DND-41 (cell line): ENCODE measurements at regions not wholly inside any gene's neighbourhood (a gene's known extent, or its start where the extent isn't known, plus 50 kb on each side); places are given as distances from the start of the nearest gene placed in this dataset.

ENCODE experiments used
- ATAC-seq: fragments of 200-7000 bp; cut with Tn5 transposase; 3 replicates; pipeline ENCODE4 v1.9.1; 2021; ENCODE audit warnings: low read depth; ENCODE audit not compliant: insufficient read depth
- DNase-seq: peaks from one replicate; pipeline ENCODE4 v3.0.0-alpha.2; 2020
- H2AFZ ChIP-seq: 2 replicates; pipeline ENCODE4 v1.6.0; 2012; ENCODE audit warnings: low read depth, low read length
- H3K27ac ChIP-seq: 2 replicates; pipeline ENCODE4 v1.5.1; 2012; ENCODE audit warnings: low read length, inconsistent platforms
- H3K27me3 ChIP-seq: fragments of 200-600 bp; sonication (generic); 2 replicates; pipeline ENCODE4 v1.6.0; 2012; ENCODE audit warnings: low read length, mild to moderate bottlenecking, inconsistent platforms; ENCODE audit not compliant: insufficient read depth, poor library complexity
- H3K36me3 ChIP-seq: 2 replicates; pipeline ENCODE4 v1.5.1; 2012; ENCODE audit warnings: low read length, inconsistent platforms; ENCODE audit not compliant: insufficient read depth
- H3K4me1 ChIP-seq: 2 replicates; pipeline ENCODE4 v1.5.1; 2012; ENCODE audit warnings: mild to moderate bottlenecking, low read length; ENCODE audit not compliant: insufficient read depth
- H3K4me2 ChIP-seq: 2 replicates; pipeline ENCODE4 v1.6.0; 2012; ENCODE audit warnings: mild to moderate bottlenecking, moderate library complexity, low read length, inconsistent platforms; ENCODE audit not compliant: insufficient read depth
- H3K4me3 ChIP-seq, 2 experiments: fragments of 200-600 bp in 1 of 2; shearing (Covaris generic) in 1 of 2; 2 replicates each; pipeline ENCODE4 v1.5.1; 2012 to 2016; ENCODE audit warnings: inconsistent platforms in 2 of 2, low read length in 2 of 2, mild to moderate bottlenecking in 2 of 2, low read depth in 1 of 2, moderate library complexity in 1 of 2
- H3K79me2 ChIP-seq: 2 replicates; pipeline ENCODE4 v1.6.0; 2012; ENCODE audit warnings: low read length, inconsistent platforms; ENCODE audit not compliant: insufficient read depth
- H3K9ac ChIP-seq: 2 replicates; pipeline ENCODE4 v1.6.0; 2012; ENCODE audit warnings: low read depth, mild to moderate bottlenecking, inconsistent platforms, low read length, moderate library complexity
- H3K9me3 ChIP-seq: 2 replicates; pipeline ENCODE4 v1.5.1; 2012; ENCODE audit warnings: low read length, moderate library complexity, mild to moderate bottlenecking, inconsistent platforms; ENCODE audit not compliant: insufficient read depth, severe bottlenecking
- H4K20me1 ChIP-seq: 2 replicates; pipeline ENCODE4 v1.6.0; 2012; ENCODE audit warnings: low read length; ENCODE audit not compliant: insufficient read depth
- EZH2 ChIP-seq: IDR thresholded peaks from 3 replicates; pipeline ENCODE4 v1.6.1; 2012; ENCODE audit warnings: borderline replicate concordance, low read depth, mild to moderate bottlenecking, moderate library complexity, low read length, inconsistent platforms; ENCODE audit not compliant: severe bottlenecking
- TF ChIP-seq, protein P1 (sequence below): IDR thresholded peaks from 2 replicates; pipeline ENCODE4 v1.5.1; 2012; ENCODE audit warnings: borderline replicate concordance, low read length, moderate library complexity, mild to moderate bottlenecking; ENCODE audit not compliant: poor library complexity, severe bottlenecking; ENCODE audit errors: extremely low read depth

DNA sequence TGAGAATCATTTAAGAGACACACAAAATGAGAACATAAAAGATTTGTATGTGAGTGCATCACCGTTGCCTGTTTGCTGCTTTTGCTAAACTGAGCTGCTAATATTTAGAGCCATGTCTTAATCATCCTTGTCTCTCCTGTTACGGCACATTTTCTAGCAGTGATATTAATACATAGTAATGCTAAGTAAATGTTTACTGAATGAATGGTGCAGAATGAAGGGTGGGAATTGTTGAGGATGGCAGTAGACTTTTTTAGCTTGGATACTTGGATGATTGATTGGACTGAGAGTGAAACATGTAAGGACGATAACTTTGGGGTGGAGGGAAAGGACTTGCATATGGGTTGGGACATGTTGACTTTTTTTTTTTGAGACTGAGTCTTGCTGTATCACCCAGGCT, 102.3 kb upstream of the ABCA1 start:
- Histone ChIP-seq H3K9ac (no peak overlapping the region), H3K36me3 (no peaks in the 10 kb centered on the region), H3K27me3 (no peaks in the 10 kb centered on the region), H4K20me1 (no peaks in the 10 kb centered on the region), H2AFZ (no peak overlapping the region), H3K79me2 (no peaks in the 10 kb centered on the region), H3K4me3 (no peak overlapping the region), H3K27ac (no peak overlapping the region), H3K4me1 (no peaks in the 10 kb centered on the region), H3K4me2 (no peak overlapping the region), H3K9me3 (peaks cover 7% of the 10 kb centered on the region)
- DNase-seq (no peak), ATAC-seq (no peak)
- TF ChIP-seq, protein P1, sequence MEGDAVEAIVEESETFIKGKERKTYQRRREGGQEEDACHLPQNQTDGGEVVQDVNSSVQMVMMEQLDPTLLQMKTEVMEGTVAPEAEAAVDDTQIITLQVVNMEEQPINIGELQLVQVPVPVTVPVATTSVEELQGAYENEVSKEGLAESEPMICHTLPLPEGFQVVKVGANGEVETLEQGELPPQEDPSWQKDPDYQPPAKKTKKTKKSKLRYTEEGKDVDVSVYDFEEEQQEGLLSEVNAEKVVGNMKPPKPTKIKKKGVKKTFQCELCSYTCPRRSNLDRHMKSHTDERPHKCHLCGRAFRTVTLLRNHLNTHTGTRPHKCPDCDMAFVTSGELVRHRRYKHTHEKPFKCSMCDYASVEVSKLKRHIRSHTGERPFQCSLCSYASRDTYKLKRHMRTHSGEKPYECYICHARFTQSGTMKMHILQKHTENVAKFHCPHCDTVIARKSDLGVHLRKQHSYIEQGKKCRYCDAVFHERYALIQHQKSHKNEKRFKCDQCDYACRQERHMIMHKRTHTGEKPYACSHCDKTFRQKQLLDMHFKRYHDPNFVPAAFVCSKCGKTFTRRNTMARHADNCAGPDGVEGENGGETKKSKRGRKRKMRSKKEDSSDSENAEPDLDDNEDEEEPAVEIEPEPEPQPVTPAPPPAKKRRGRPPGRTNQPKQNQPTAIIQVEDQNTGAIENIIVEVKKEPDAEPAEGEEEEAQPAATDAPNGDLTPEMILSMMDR, result no peak
- TF ChIP-seq EZH2, result no peak

DNA sequence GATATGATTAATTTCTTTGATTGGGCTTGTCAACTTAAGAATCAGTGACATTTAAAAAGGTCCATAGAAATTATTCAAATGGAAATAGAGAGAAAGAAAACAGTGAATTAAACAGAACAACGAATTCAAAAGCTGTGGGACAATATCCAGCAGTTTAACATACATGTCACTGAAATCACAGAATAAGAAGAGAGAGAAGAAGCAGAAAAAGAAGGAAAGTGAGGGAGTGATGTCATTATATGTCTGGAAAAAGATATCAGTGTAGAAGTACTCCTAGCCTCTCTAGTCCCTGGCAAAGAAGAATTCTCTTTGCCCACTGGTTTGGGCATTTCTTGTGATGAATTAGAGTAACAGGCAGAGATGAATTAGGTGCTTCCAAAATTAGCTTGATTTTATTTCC, 109.2 kb upstream of the ABCA1 start:
- Histone ChIP-seq H3K9ac (no peak overlapping the region), H3K79me2 (no peaks in the 10 kb centered on the region), H2AFZ (no peak overlapping the region), H3K4me3 (no peak overlapping the region), H3K36me3 (no peaks in the 10 kb centered on the region), H3K27ac (no peak overlapping the region), H3K4me1 (no peaks in the 10 kb centered on the region), H3K9me3 (peaks cover 7% of the 10 kb centered on the region), H3K27me3 (no peaks in the 10 kb centered on the region), H4K20me1 (no peaks in the 10 kb centered on the region), H3K4me2 (no peak overlapping the region)
- no peak for DNase-seq
- TF ChIP-seq, protein P1, result no peak
- TF ChIP-seq EZH2, result no peak
- ATAC-seq, result no peak

DNA sequence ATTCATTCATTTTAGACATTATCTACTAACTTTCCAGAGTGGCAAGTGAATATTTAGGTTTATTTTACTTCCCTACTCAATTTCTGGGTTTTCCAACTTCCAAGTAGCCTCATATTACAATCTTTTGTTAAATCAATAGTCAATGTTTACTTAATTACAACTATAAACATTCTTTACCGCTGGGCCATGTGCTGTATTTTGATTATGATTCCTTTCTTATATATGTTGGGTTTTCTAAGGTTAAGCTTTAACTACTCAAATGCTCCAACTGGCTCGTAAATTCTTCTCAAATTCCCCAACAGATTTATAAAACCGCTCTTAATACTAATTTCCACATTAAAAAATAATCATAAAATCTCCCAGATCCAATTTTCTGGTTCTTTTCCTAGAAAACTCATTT, 110.1 kb upstream of the ABCA1 start:
- H4K20me1 ChIP-seq, result no peaks in the 10 kb centered on the region
- no peaks in the 10 kb centered on the region for H3K36me3 ChIP-seq
- no peak overlapping the region for H3K9ac ChIP-seq
- H3K4me1 ChIP-seq, result no peaks in the 10 kb centered on the region
- ATAC-seq, result no peak
- no peaks in the 10 kb centered on the region for H3K79me2 ChIP-seq
- DNase-seq, result no peak
- H3K4me3 ChIP-seq, result no peak overlapping the region
- no peaks in the 10 kb centered on the region for H3K27me3 ChIP-seq
- H3K27ac ChIP-seq, result no peak overlapping the region
- TF ChIP-seq, protein P1, result no peak
- TF ChIP-seq EZH2, result no peak
- peaks cover 2% of the 10 kb centered on the region for H3K9me3 ChIP-seq
- no peak overlapping the region for H3K4me2 ChIP-seq
- H2AFZ ChIP-seq, result no peak overlapping the region
